ENCODE measurements at regions not wholly inside any gene's neighbourhood (a gene's known extent, or its start where the extent isn't known, plus 50 kb on each side); places are given as distances from the start of the nearest gene placed in this dataset.

- intact Hi-C loops (cut with DNase I) = no loop called here
- DNase-seq = no peak
- no peaks in the 10 kb centered on the region for H3K36me3 ChIP-seq (replicated peaks in 1 of 2)
- H3K4me1 ChIP-seq (replicated peaks in 1 of 2) = no peaks in the 10 kb centered on the region
- H3K27ac ChIP-seq = no peak overlapping the region
- H3K27me3 ChIP-seq = no peaks in the 10 kb centered on the region
- TF ChIP-seq, protein P1, sequence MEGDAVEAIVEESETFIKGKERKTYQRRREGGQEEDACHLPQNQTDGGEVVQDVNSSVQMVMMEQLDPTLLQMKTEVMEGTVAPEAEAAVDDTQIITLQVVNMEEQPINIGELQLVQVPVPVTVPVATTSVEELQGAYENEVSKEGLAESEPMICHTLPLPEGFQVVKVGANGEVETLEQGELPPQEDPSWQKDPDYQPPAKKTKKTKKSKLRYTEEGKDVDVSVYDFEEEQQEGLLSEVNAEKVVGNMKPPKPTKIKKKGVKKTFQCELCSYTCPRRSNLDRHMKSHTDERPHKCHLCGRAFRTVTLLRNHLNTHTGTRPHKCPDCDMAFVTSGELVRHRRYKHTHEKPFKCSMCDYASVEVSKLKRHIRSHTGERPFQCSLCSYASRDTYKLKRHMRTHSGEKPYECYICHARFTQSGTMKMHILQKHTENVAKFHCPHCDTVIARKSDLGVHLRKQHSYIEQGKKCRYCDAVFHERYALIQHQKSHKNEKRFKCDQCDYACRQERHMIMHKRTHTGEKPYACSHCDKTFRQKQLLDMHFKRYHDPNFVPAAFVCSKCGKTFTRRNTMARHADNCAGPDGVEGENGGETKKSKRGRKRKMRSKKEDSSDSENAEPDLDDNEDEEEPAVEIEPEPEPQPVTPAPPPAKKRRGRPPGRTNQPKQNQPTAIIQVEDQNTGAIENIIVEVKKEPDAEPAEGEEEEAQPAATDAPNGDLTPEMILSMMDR (IDR thresholded peaks at IDR 0.05) = no peak
- TF ChIP-seq POLR2A (IDR thresholded peaks at IDR 0.05) = no peak
- no peaks in the 10 kb centered on the region for H3K9me3 ChIP-seq (replicated peaks in 1 of 3)
- H3K4me3 ChIP-seq = no peak overlapping the region
- 73 to 80% (median 75%) methylated on average over 2 of the region's 2 CpGs for WGBS, 4 donors
Measured at GRCh38 chr13:38166116-38166515, 183.5 kb upstream of the UFM1 start.

DNA sequence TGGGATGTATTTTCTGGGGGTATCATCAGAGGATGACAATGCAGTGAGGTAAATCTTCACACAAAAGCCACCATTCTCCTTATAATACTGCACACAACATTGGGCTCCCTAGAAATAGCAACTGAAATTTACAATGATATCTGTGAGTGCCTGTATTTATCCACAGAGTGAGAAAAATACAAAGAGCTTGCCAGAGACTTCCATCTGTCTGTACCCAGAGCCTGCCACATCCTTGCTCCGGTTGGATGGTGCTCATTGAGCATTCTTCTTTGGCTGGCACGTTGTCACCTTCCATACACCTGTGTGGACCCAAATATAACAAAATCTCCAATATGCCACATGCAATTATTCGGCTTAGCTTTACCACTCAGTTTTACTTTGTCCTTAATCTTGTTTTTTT, 189.5 kb upstream of the UFM1 start:
- WGBS, 4 donors = 70 to 90% (median 78%) methylated on average over 3 of the region's 3 CpGs
- no peaks in the 10 kb centered on the region for H3K27me3 ChIP-seq

DNA sequence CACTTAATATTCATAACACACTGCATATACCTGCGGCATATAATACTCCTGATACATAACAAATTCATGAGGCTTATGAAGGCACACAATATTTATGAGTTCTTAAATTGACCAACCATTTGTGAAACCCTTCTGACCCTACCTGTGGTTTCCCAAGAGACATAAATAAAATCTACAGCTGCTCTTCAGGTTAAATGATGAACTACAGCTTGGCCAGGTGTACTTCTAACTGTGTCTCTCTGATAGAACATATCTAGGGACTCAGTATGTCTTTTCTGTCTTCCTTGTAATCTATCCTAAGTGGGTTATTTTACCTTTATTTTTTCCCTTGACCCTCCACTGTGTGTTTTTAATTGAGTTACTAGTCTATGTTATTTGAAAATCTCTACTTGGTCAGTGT, 189.9 kb upstream of the UFM1 start:
- Histone ChIP-seq H3K36me3 (replicated peaks in 1 of 2) (no peaks in the 10 kb centered on the region), H3K27me3 (no peaks in the 10 kb centered on the region), H3K9me3 (replicated peaks in 1 of 3) (no peaks in the 10 kb centered on the region), H3K4me3 (no peak overlapping the region), H3K4me1 (replicated peaks in 1 of 2) (no peaks in the 10 kb centered on the region), H3K27ac (no peak overlapping the region)
- TF ChIP-seq, protein P1 (IDR thresholded peaks at IDR 0.05) = no peak
- TF ChIP-seq POLR2A (IDR thresholded peaks at IDR 0.05) = no peak
- WGBS, 4 donors = 88 to 100% (median 94%) methylated on average over 1 of the region's 1 CpG
- DNase-seq = no peak
- intact Hi-C loops (cut with DNase I) = no loop called here

More for the DNA sequence above, 189.5 kb upstream of the UFM1 start:
- TF ChIP-seq POLR2A (IDR thresholded peaks at IDR 0.05) = no peak
- TF ChIP-seq, protein P1 (IDR thresholded peaks at IDR 0.05) = no peak
- H3K27ac ChIP-seq = no peak overlapping the region
- H3K9me3 ChIP-seq (replicated peaks in 1 of 3) = no peaks in the 10 kb centered on the region
- H3K4me3 ChIP-seq = no peak overlapping the region
- no peak for DNase-seq
- H3K4me1 ChIP-seq (replicated peaks in 1 of 2) = no peaks in the 10 kb centered on the region
- H3K36me3 ChIP-seq (replicated peaks in 1 of 2) = no peaks in the 10 kb centered on the region
- intact Hi-C loops (cut with DNase I) = no loop called here

GRCh38 chr13:38147050-38147449, 202.6 kb upstream of the UFM1 start:
- Histone ChIP-seq H3K36me3 (replicated peaks in 1 of 2) (no peaks in the 10 kb centered on the region), H3K4me3 (no peak overlapping the region), H3K4me1 (replicated peaks in 1 of 2) (no peaks in the 10 kb centered on the region), H3K27me3 (no peaks in the 10 kb centered on the region), H3K9me3 (replicated peaks in 1 of 3) (no peaks in the 10 kb centered on the region), H3K27ac (no peak overlapping the region)
- TF ChIP-seq, protein P1 (IDR thresholded peaks at IDR 0.05) = no peak
- no peak for TF ChIP-seq POLR2A (IDR thresholded peaks at IDR 0.05)
- intact Hi-C loops (cut with DNase I) = no loop called here
- WGBS, 4 donors = 72 to 95% (median 78%) methylated on average over 3 of the region's 3 CpGs
- no peak for DNase-seq

Data from adrenal gland (tissue), 9 donors.